Amniotic epithelial cell (primary cell): ENCODE measurements at regions not wholly inside any gene's neighbourhood (a gene's known extent, or its start where the extent isn't known, plus 50 kb on each side); places are given as distances from the start of the nearest gene placed in this dataset.
A peak's percentile ranks its signal among the peaks of the same experiment; 100 is the strongest.

Source experiments
- DNase-seq: peaks from one replicate; pipeline ENCODE4 v3.0.0-alpha.2; 2010; ENCODE audit warnings: low read depth

DNA sequence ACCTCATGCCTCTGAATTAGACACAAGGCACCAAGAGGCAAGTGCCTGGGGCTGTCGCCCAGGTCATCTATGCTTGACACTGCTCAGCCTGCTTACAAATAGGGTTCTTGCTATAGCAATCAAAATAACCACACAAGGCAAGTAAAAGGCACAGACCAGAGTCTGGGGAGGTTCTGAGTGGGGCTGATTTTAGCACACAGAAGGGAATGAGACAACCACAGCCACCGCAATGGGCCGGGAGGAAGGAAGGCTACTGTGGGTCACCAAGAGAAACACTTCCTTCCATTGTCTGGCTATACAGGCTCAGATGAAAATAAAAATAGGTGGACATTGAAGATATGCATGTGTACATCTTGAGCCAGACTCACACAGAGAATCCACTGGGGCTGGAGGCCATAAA is 159.1 kb downstream of the DLEU7 start:
- no peak for DNase-seq

DNA sequence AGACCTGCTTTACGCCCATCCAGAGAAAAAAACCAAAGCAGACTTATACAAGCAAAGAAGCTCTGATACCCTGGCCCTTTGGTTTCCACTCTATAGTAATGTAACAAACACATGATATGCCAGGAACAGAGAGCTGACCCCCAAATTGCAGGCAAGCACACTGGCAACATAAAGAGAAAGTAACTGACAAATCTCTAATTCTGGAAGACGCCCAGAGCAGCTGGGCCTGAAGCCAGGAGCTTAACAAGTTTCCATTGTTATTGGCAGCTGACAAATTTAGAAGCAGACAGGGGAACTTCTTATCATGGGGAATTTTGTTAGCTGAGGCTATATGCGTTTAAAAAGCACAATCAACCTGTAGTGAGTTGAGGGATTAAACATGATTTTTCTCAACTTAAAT is 158.0 kb downstream of the DLEU7 start:
- DNase-seq = peak; percentile 13

- DNase-seq = no peak
Measured at GRCh38 chr13:50685956-50686355, 157.5 kb downstream of the DLEU7 start.

DNA sequence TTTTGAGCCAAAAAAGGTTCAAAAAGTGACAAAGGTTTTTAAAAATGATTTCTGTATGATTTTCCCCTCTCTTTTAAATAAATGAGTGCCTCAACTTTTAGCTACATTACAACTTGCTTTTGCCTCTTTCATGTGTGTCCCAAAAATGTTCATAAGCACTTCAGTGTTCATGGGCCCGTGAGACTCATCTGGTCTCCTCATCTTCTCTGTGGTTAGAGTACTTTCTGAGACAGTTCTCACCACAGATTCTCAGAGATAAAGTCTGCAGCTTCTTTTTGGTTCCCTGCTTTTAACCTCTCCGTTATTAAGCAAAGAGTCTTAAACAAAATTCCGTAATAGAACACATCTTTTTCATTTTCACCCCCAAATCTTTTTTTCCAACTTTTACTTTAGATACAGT is 156.9 kb downstream of the DLEU7 start:
- no peak for DNase-seq

DNA sequence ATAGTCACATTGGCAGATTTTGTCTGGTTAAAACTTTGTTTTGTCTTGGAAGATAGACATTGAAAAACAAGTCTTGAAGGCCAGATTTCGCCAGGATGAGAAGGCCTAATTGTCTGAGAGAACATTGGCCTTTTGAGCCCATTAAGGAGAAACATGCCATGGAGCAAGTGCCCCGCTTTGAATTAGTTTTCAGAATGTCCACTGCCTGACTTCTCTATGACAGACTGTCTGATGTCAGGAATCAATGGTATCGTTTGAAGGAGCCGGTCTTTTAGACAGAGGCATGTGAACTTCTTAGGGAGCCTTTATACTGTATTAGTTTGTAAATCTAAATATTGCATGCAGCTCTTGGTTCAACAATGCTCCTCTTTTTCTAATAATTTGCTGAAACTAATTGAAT is 155.9 kb downstream of the DLEU7 start:
- DNase-seq = no peak

DNA sequence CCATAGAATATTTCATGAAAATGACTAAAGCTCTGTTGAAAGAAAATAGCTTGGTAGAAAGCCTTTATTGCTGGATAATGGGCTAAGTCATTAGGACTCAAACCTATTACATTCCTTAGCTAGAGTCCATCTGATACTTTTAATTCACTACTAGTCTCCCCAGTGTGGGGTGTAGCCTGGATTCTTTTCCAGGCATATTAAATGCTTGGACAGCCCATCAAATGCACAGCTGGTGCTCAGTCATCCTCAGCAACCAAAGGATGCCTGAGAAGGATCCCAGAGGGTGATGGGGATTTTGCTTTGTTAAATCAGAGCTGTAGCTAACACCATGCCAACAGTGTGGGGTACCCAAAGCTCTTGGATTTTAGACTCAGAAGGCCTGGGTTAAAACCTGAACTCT is 153.5 kb downstream of the DLEU7 start:
- DNase-seq = no peak

- peak; percentile 44 for DNase-seq
Measured at GRCh38 chr13:50691176-50691680, 152.3 kb downstream of the DLEU7 start.

- peak; percentile 20 for DNase-seq
Measured at GRCh38 chr13:50691681-50692263, 151.7 kb downstream of the DLEU7 start.

GRCh38 chr13:50692396-50692915 is 151.0 kb downstream of the DLEU7 start:
- no peak for DNase-seq

GRCh38 chr13:50693727-50694126 is 149.8 kb downstream of the DLEU7 start:
- peak; percentile 42 for DNase-seq

DNA sequence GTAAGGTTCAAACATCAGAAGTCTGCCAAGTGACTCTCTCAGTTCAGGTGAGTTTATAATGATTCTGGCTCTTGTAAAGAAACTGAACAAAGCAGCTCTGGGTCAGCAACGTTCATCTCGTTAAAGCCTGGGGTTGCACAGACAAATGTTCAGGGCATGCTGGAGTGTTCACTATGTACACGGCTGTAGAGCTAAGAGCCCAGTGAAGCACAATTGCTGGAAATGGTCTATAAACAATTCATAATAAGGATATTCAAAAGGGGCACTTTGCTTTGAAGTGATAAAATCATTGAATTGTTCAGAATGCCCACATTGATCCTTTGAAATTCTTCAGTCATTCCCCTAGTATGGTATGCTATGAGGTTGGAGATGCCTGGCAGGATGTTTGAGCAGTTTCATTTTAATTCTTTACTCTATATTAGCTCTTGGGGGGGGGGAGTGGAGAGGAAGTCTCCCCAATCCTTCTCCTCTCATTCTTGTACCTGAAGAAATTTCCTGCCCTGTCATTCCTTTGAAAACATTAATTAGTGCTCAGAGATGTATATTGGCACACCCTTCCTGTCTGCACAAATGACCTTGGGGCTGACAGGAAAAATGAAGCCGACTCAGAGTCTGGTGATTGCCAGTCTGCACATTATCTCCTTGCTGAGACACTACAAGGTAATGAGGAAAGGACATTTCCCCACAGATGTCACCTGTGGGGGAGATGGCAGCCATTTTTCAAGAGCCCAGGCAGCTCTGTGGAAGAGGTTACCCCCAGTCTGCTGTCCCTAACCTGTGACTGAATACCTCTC is 145.5 kb downstream of the DLEU7 start:
- DNase-seq = no peak

DNA sequence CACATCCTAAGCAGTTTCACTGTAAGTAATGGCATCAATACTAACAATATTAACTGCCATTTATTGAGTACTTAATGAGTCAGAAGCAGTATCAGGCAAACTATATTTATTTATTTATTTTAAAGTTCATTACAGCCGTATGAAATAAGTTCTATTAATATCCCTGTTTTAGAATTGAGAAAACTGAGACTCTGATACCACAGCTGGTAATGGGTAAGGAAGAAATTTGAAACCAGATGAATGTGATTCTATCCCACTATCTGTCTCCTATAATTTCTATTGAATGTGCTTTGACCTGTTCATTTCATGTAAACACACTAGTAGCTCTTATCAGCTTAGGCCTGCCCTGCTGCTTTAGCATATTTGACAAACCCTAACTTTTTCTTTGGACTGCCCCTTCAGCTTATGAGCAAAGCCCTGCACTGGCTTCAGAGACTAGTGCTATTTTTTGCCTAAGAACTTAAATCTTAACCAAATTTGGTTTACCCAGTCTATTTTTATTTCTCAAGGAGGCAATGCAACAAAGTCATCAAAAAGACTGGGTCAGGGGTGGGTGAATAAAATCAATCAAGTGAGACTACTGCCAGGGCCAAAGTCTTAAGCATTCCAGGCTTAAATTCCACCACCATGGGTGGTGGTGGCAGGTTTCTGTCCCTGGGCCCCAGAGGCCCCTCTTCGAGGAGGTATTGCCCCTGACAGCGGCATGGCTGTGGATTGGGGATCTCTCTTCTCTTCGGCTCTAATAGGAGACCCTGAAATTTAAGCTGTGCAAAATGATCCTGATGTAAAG is 143.4 kb downstream of the DLEU7 start:
- no peak for DNase-seq

DNA sequence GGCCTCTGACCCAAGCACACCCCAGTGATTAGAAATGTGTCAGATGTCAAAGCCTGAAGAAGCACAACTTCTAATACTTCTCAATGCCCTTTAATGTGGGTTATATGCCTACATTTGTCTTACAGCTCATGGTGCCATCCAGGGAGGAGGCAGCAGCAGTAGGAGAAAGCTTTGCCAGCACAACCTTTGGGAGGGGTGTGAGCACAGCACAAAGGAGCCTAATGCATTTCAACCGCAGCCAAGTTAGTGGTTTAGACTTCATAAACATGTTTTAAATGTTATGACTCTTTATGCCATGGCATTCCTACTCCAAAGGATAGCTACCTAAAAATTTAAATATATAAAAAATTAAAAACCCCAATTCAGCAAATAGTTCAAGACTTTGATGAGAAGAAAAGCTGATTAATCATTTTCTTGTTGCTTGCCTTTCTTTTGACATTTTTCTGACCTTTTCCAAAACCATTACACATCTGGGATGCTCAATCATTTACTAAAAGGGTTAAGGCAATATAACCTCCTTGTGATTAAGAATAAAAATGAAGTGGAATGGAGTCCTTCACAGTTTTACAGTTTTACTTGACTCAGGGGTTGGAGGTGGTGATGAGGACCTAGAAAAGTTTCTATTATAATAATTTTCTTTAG is 142.7 kb downstream of the DLEU7 start:
- no peak for DNase-seq

DNA sequence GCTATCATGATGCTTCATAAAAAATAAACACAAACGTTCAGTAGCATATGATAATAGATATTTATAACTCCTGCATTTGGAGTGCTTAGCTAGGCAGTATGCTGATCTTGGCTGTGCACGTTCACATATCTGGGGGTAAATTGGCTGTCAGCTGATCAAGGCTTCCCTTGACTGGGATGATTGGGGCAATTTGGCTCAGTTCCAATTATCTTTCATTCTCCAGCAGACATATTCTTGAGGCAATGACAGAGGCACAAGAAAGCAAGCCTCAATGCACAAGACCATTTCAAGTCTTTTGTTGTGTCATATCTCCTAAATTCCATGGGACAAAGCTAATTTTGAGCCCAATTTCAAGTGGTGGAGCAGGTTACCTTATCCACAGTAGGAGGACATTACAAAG is 142.0 kb downstream of the DLEU7 start:
- DNase-seq = no peak

GRCh38 chr13:50706505-50706904 is 137.0 kb downstream of the DLEU7 start:
- DNase-seq = no peak

- no peak for DNase-seq
Measured at GRCh38 chr13:50707628-50708027, 135.9 kb downstream of the DLEU7 start.

DNA sequence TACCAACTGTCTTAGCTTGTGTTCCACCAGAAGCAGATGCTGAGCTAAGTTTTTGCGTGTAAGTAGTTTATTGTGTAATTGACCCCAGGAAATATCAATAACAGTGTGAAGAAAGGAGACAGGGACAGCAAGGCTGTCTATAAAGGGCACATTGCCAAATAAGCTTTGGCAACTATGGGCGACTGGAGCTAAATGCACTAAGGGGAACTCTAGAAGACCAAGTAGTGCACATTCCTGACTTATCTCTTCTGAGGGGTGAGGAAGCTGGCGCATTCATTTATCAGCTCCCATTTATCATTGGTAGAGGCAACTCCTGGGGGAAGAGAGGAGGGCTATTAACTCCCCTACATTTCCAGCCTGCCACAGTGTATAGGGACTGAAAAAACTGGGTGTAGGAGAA is 135.0 kb downstream of the DLEU7 start:
- peak; percentile 70 for DNase-seq

GRCh38 chr13:50709058-50709457 is 134.4 kb downstream of the DLEU7 start:
- DNase-seq = peak; percentile 33

GRCh38 chr13:50711131-50711815 is 132.2 kb downstream of the DLEU7 start:
- DNase-seq = no peak

- no peak for DNase-seq
Measured at GRCh38 chr13:50711996-50712395, 131.5 kb downstream of the DLEU7 start.

DNA sequence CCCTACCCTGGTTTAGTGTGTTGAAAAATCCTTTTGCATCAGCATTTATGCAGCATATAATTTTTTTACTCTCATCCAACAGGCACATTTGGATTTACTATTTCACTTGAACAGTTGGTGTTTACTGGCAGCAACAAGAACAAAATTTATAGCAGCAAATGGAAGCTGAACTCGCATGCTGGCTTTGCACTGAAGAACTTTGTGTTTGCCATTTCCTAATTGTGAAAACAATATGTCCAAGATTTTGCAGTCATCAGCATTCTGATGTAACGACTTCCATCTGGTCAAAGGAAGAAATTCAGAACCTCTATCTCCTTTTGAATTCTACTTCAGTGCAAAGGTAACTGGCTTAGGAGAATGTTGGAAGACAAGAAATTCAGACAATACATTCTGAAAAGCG is 131.0 kb downstream of the DLEU7 start:
- no peak for DNase-seq

- DNase-seq = no peak
Measured at GRCh38 chr13:50712881-50713280, 130.6 kb downstream of the DLEU7 start.
